Neuron (in vitro differentiated cells): ENCODE measurements at regions not wholly inside any gene's neighbourhood (a gene's known extent, or its start where the extent isn't known, plus 50 kb on each side); places are given as distances from the start of the nearest gene placed in this dataset.

ENCODE experiments used
- H2AFZ ChIP-seq: one replicate; pipeline ENCODE4 v1.6.1; 2013; ENCODE audit warnings: low read depth, mild to moderate bottlenecking, inconsistent platforms, low read length, moderate library complexity
- H3K27me3 ChIP-seq: one replicate; pipeline ENCODE4 v1.6.1; 2013; ENCODE audit warnings: low read length; ENCODE audit not compliant: insufficient read depth
- H3K36me3 ChIP-seq: one replicate; pipeline ENCODE4 v1.6.1; 2013; ENCODE audit warnings: low read length; ENCODE audit not compliant: insufficient read depth
- H3K4me1 ChIP-seq: one replicate; pipeline ENCODE4 v1.6.1; 2013; ENCODE audit warnings: low read length; ENCODE audit not compliant: insufficient read depth
- H3K4me3 ChIP-seq: 2 replicates; pipeline ENCODE4 v1.5.1; 2013; ENCODE audit warnings: mild to moderate bottlenecking, low read length, moderate library complexity
- H3K9me3 ChIP-seq: one replicate; pipeline ENCODE4 v1.6.1; 2013; ENCODE audit warnings: low read length

GRCh38 chrX:10021461-10022272, 54.5 kb downstream of the CLDN34 start:
- Histone ChIP-seq H3K36me3 (no peaks in the 10 kb centered on the region), H3K9me3 (peaks cover 5% of the 10 kb centered on the region), H2AFZ (no peak overlapping the region), H3K4me1 (peaks cover 10% of the 10 kb centered on the region), H3K4me3 (no peak overlapping the region), H3K27me3 (no peaks in the 10 kb centered on the region)

GRCh38 chrX:10022273-10022541, 55.0 kb downstream of the CLDN34 start:
- no peaks in the 10 kb centered on the region for H3K27me3 ChIP-seq
- H3K4me3 ChIP-seq, result no peak overlapping the region
- peaks cover 5% of the 10 kb centered on the region for H3K4me1 ChIP-seq
- H3K36me3 ChIP-seq, result no peaks in the 10 kb centered on the region
- no peak overlapping the region for H2AFZ ChIP-seq
- H3K9me3 ChIP-seq, result peaks cover 5% of the 10 kb centered on the region

GRCh38 chrX:10022580-10023245, 55.6 kb downstream of the CLDN34 start:
- H3K9me3 ChIP-seq, result peaks cover 5% of the 10 kb centered on the region
- no peak overlapping the region for H2AFZ ChIP-seq
- no peaks in the 10 kb centered on the region for H3K4me1 ChIP-seq
- H3K27me3 ChIP-seq, result no peaks in the 10 kb centered on the region
- no peak overlapping the region for H3K4me3 ChIP-seq
- H3K36me3 ChIP-seq, result no peaks in the 10 kb centered on the region

- Histone ChIP-seq H3K4me3 (no peak overlapping the region), H3K9me3 (peaks cover 5% of the 10 kb centered on the region), H2AFZ (no peak overlapping the region), H3K4me1 (no peaks in the 10 kb centered on the region), H3K27me3 (no peaks in the 10 kb centered on the region), H3K36me3 (no peaks in the 10 kb centered on the region)
Measured at GRCh38 chrX:10023821-10024220, 56.7 kb downstream of the CLDN34 start.

GRCh38 chrX:10025742-10026493, 58.8 kb downstream of the CLDN34 start:
- peaks cover 3% of the 10 kb centered on the region for H3K9me3 ChIP-seq
- no peaks in the 10 kb centered on the region for H3K27me3 ChIP-seq
- H3K4me1 ChIP-seq, result no peaks in the 10 kb centered on the region
- H2AFZ ChIP-seq, result no peak overlapping the region
- no peak overlapping the region for H3K4me3 ChIP-seq
- H3K36me3 ChIP-seq, result no peaks in the 10 kb centered on the region

- H3K27me3 ChIP-seq, result no peaks in the 10 kb centered on the region
- H2AFZ ChIP-seq, result no peak overlapping the region
- H3K36me3 ChIP-seq, result no peaks in the 10 kb centered on the region
- no peak overlapping the region for H3K4me3 ChIP-seq
- H3K9me3 ChIP-seq, result no peaks in the 10 kb centered on the region
- no peaks in the 10 kb centered on the region for H3K4me1 ChIP-seq
Measured at GRCh38 chrX:10028283-10029104, 61.3 kb downstream of the CLDN34 start.

GRCh38 chrX:10030570-10030969, 63.4 kb downstream of the CLDN34 start:
- no peaks in the 10 kb centered on the region for H3K4me1 ChIP-seq
- no peak overlapping the region for H3K4me3 ChIP-seq
- no peaks in the 10 kb centered on the region for H3K27me3 ChIP-seq
- no peak overlapping the region for H2AFZ ChIP-seq
- no peaks in the 10 kb centered on the region for H3K9me3 ChIP-seq
- no peaks in the 10 kb centered on the region for H3K36me3 ChIP-seq

- H2AFZ ChIP-seq, result no peak overlapping the region
- H3K9me3 ChIP-seq, result no peaks in the 10 kb centered on the region
- H3K36me3 ChIP-seq, result no peaks in the 10 kb centered on the region
- H3K27me3 ChIP-seq, result no peaks in the 10 kb centered on the region
- H3K4me1 ChIP-seq, result no peaks in the 10 kb centered on the region
- H3K4me3 ChIP-seq, result no peak overlapping the region
Measured at GRCh38 chrX:10031746-10032145, 64.6 kb downstream of the CLDN34 start.

GRCh38 chrX:10032147-10032546, 65.0 kb downstream of the CLDN34 start:
- Histone ChIP-seq H3K4me3 (no peak overlapping the region), H2AFZ (no peak overlapping the region), H3K9me3 (no peaks in the 10 kb centered on the region), H3K4me1 (no peaks in the 10 kb centered on the region), H3K36me3 (no peaks in the 10 kb centered on the region), H3K27me3 (no peaks in the 10 kb centered on the region)

GRCh38 chrX:10033375-10034007, 66.3 kb downstream of the CLDN34 start:
- no peaks in the 10 kb centered on the region for H3K27me3 ChIP-seq

GRCh38 chrX:10034740-10035260, 67.6 kb downstream of the CLDN34 start:
- Histone ChIP-seq H3K4me3 (no peak overlapping the region), H3K36me3 (no peaks in the 10 kb centered on the region), H3K4me1 (no peaks in the 10 kb centered on the region), H3K27me3 (no peaks in the 10 kb centered on the region), H2AFZ (no peak overlapping the region), H3K9me3 (no peaks in the 10 kb centered on the region)

More at GRCh38 chrX:10033375-10034007, 66.3 kb downstream of the CLDN34 start:
- Histone ChIP-seq H3K4me1 (no peaks in the 10 kb centered on the region), H3K4me3 (no peak overlapping the region), H3K9me3 (no peaks in the 10 kb centered on the region), H2AFZ (no peak overlapping the region), H3K36me3 (no peaks in the 10 kb centered on the region)

- H3K27me3 ChIP-seq, result no peaks in the 10 kb centered on the region
- no peak overlapping the region for H3K4me3 ChIP-seq
- H3K9me3 ChIP-seq, result no peaks in the 10 kb centered on the region
- no peaks in the 10 kb centered on the region for H3K36me3 ChIP-seq
- no peaks in the 10 kb centered on the region for H3K4me1 ChIP-seq
- H2AFZ ChIP-seq, result no peak overlapping the region
Measured at GRCh38 chrX:10038585-10038984, 71.4 kb downstream of the CLDN34 start.
